ENCODE measurements at regions not wholly inside any gene's neighbourhood (a gene's known extent, or its start where the extent isn't known, plus 50 kb on each side); places are given as distances from the start of the nearest gene placed in this dataset.
"Not testable (repeated sequence)": the region's sequence is repeated elsewhere in the genome, so short reads cannot be mapped to it uniquely, and the experiment has no call there.

GRCh38 chr3:195669310-195669709, 51.5 kb upstream of the MUC20 start:
- not testable (repeated sequence) for H3K4me1 Mint-ChIP-seq, H3K27ac Mint-ChIP-seq, H3K27me3 Mint-ChIP-seq, H3K36me3 Mint-ChIP-seq, H3K4me3 Mint-ChIP-seq, H3K9me3 Mint-ChIP-seq
- DNase-seq: peak; percentile 31

- not testable (repeated sequence) for H3K4me3 Mint-ChIP-seq, H3K4me1 Mint-ChIP-seq, H3K36me3 Mint-ChIP-seq, H3K27me3 Mint-ChIP-seq, H3K27ac Mint-ChIP-seq, H3K9me3 Mint-ChIP-seq, DNase-seq
These were observed 52.5 kb upstream of the MUC20 start for GRCh38 chr3:195668131-195668766.

GRCh38 chr3:195665311-195665710, 55.5 kb upstream of the MUC20 start:
- not testable (repeated sequence) for H3K9me3 Mint-ChIP-seq, H3K4me3 Mint-ChIP-seq, H3K27ac Mint-ChIP-seq, DNase-seq, H3K36me3 Mint-ChIP-seq, H3K4me1 Mint-ChIP-seq, H3K27me3 Mint-ChIP-seq

DNA sequence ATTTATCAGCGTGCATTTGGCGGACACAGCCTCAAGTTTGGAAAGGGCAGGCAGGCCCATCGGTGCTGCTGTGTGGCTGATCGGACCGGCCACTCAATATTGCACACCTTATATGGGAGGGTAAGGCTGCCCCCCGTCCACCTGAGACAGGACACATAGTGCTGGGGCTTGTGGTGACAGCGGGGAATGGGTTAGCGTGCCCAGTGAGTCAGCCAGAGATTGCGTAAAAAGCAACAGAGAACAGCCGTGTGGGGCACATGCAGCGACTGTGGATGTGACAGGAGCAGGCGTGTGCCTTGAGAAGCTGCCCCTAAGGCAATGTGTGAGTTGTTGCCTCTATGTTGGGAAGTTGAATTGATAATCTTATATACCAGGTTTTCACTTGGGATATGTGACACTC, 56.6 kb upstream of the MUC20 start:
- not testable (repeated sequence) for H3K4me3 Mint-ChIP-seq, H3K27me3 Mint-ChIP-seq, H3K9me3 Mint-ChIP-seq, H3K27ac Mint-ChIP-seq, H3K4me1 Mint-ChIP-seq, H3K36me3 Mint-ChIP-seq, DNase-seq

DNA sequence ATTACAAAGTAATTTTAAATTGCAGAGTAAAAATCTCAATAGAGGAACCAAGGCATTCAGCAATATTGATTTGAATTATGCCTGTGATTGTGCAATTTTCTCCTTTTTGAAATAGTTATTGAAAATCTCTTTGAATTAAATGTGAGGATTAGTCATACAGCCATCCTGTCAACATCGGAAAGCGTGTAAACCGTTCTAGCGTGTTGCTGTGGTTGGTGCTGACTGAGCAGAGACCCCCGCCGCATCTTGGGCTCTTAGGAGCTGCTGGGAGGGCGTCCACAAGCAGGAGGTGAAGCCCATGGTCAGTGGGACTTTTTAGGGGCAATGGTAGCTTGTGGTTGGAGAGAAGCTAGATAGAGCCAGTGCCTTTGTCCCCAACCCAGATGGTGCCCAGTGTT, 61.6 kb upstream of the MUC20 start:
- not testable (repeated sequence) for H3K36me3 Mint-ChIP-seq, H3K4me3 Mint-ChIP-seq, H3K27me3 Mint-ChIP-seq, H3K4me1 Mint-ChIP-seq, H3K27ac Mint-ChIP-seq, DNase-seq, H3K9me3 Mint-ChIP-seq

DNA sequence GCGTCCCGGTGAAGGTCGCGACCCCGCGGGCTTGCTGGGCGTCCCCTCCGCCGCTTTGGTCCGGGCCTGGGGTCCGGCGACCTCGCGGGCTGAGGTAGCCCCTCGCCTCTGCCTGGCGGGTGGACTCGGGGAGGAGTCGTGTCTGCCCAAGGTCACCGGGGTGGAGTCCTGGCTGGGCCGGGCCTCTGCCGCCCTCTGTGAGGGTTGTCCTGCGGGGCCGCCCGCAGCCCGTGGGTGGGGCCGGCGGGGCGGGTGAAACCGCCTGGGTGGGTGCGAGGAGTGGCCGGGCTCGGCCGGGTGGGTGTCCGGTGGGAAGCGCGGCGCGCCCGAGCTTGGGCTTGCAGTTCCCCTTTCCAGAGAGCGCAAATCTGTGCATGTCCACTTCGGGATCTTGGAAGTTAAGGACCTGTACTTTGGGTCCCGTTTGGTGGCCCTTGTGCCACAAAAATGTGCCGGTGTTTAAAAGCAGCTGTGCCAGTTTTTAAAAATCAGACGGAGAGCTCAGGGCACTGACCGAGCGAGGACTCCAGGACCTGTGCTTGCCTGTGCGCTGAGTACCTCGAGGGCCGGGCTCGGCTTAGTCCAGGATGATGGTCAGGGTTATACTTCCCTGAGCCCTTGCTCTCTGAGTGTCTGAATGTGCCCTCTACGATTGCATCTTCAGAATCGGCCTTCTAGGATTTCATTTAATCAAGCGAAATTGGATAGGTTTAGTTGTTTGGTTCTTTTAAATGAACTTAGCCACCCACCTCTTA, 62.2 kb upstream of the MUC20 start:
- not testable (repeated sequence) for DNase-seq, H3K36me3 Mint-ChIP-seq, H3K27ac Mint-ChIP-seq, H3K9me3 Mint-ChIP-seq, H3K4me1 Mint-ChIP-seq, H3K4me3 Mint-ChIP-seq, H3K27me3 Mint-ChIP-seq

DNA sequence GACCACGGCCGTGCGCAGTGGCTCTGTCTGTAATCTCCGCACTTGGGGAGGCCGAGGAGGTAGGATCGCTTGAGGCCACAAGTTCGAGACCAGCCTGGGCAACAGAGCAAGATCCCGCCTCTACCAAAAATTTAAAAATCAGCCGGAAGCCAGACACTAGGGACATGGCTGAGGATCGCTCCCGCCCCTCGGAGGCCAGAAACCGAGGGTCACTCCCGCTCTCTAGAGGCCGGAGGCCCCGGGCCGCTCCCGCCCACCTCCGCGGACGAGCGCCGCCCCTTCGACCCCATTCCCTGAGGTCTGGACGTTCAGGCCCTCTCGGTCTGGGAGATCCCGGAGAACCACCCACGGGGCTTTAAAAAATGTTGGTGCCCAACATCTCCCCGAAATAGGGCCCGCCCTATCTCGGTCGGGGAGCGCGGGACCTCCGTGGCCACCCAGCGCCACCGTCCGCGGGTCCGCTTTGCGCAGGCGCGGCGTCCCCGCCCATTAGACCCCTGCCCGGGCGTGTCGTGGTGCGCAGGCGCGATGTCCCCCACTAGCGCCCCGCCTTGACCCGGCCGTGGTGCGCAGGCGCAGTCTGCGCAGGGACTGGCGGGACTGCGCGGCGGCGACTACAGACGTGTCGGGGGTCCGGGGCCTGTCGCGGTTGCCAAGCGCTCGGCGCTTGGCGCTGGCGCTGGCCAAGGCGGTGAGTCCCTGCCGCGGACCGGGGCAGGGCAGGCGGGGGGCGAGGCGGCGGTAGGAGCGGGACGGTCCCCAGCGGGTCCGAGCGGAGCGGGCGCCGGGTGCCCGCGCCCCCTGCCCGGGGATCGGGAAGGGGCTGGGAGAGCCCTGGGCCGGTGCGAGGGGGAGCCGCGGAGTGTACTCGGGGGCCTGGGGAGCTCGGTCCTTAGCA, 63.1 kb upstream of the MUC20 start:
- H3K36me3 Mint-ChIP-seq, H3K27me3 Mint-ChIP-seq, H3K9me3 Mint-ChIP-seq, H3K4me1 Mint-ChIP-seq: not testable (repeated sequence)
- Mint-ChIP-seq H3K27ac (peak overlapping the region; percentile 70), H3K4me3 (peak overlapping the region; percentile 79)
- peak; percentile 86 for DNase-seq

DNA sequence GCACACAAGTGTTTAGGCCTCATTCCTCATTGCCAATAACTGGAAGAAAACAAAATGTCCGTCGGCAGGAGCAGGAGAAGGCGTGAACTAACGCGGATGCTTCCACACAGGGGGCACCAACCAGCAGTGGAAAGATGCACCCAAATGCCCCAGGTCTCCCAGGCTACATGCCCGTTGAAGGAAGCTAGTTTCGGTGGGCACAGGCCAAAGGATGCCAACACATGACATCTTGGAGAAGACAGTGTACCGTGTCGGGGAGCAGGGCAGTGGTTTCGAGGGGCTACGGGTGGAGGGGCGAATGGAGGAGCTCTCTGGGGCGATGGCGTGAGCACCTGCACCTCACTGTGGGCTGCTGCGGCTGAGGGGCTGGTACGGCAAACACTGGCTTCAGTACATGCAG, 64.7 kb upstream of the MUC20 start:
- not testable (repeated sequence) for H3K27ac Mint-ChIP-seq, H3K36me3 Mint-ChIP-seq, H3K4me1 Mint-ChIP-seq, DNase-seq, H3K9me3 Mint-ChIP-seq, H3K27me3 Mint-ChIP-seq
- H3K4me3 Mint-ChIP-seq: peak overlapping the region; percentile 4

DNA sequence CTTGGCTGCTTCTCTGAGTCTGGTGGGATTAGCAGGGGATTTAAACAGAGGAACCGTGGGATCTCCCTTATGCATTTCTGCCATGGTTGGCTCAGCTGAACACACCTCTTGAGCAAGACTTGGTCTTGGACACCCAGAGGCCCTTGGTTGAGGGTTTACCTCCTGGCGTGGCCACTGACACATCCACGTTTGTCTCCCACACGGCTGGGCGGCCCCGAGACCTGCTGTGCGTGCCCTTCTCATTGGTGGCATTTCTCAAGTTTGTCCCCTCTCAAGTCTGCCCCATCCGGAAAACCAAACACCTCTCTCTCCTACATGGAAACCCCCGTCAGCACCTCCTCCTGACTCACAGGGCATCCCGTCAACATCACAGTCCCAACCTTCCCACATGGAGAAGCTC, 66.0 kb upstream of the MUC20 start:
- not testable (repeated sequence) for H3K4me3 Mint-ChIP-seq, H3K36me3 Mint-ChIP-seq, H3K9me3 Mint-ChIP-seq, H3K27ac Mint-ChIP-seq, DNase-seq, H3K4me1 Mint-ChIP-seq, H3K27me3 Mint-ChIP-seq

- DNase-seq, H3K4me1 Mint-ChIP-seq, H3K4me3 Mint-ChIP-seq, H3K9me3 Mint-ChIP-seq, H3K36me3 Mint-ChIP-seq, H3K27me3 Mint-ChIP-seq, H3K27ac Mint-ChIP-seq: not testable (repeated sequence)
These were observed 66.6 kb upstream of the MUC20 start for GRCh38 chr3:195654138-195654537.

DNA sequence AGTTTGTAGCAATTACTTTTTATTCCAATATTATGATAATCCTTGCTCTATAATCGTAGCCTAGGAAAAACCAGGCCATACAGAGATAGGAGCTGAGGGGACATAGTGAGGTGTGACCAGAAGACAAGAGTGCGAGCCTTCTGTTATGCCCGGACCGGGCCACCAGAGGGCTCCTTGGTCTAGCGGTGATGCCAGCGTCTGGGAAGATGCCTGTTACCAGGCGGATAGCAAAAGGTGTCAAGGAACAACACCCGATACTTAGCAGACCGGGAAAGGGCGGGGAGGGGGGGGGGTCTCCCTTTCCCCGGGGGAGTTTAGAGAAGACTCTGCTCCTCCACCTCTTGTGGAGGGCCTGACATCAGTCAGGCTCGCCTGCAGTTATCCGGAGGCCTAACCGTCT, 67.1 kb upstream of the MUC20 start:
- H3K36me3 Mint-ChIP-seq, DNase-seq, H3K9me3 Mint-ChIP-seq, H3K27me3 Mint-ChIP-seq, H3K4me3 Mint-ChIP-seq, H3K4me1 Mint-ChIP-seq, H3K27ac Mint-ChIP-seq: not testable (repeated sequence)

GRCh38 chr3:195647912-195648702, 64.4 kb upstream of the APOD start:
- not testable (repeated sequence) for DNase-seq, H3K27me3 Mint-ChIP-seq, H3K27ac Mint-ChIP-seq

DNA sequence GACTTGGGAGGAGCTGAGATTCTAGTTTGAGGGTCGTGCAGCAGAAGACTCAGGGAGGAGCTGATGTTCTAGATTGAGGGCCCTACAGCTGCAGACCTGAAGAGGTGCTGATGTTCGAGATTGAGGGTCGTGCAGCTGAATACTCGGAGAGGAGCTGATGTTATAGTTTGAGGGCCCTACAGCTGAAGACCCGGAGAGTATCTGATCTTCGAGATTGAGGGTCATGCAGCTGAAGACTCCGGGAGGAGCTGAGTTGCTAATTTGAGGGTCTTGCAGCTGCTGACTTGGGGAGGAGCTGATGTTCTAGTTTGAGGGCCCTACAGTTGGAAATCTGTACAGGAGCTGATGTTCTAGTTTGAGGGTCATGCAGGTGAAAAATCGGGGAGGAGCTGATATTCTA, 62.1 kb upstream of the APOD start:
- not testable (repeated sequence) for DNase-seq, H3K4me1 Mint-ChIP-seq, H3K27ac Mint-ChIP-seq, H3K36me3 Mint-ChIP-seq, H3K27me3 Mint-ChIP-seq, H3K4me3 Mint-ChIP-seq, H3K9me3 Mint-ChIP-seq

More at GRCh38 chr3:195647912-195648702, 64.4 kb upstream of the APOD start:
- H3K4me1 Mint-ChIP-seq, H3K9me3 Mint-ChIP-seq, H3K36me3 Mint-ChIP-seq, H3K4me3 Mint-ChIP-seq: not testable (repeated sequence)

DNA sequence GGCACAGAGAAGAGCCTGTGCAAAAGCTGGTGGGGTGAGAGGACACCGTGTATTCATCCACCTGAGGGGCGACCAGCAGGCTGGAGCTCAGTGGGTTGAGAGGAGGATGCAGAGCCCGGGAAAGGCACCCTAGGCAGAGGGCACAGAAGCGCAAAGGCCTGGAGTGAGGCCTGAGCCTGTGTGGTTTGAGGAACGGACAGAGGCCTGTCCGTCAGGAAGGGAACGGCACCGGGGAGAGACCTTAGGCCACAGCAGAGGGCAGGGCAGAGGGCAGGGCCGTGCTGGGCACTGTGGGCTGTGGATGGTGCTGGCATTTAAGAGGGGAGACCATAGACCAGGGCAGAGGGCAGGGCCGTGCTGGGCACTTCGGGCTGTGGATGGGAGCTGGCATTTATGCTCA, 59.5 kb upstream of the APOD start:
- H3K4me1 Mint-ChIP-seq, DNase-seq, H3K27me3 Mint-ChIP-seq, H3K36me3 Mint-ChIP-seq, H3K9me3 Mint-ChIP-seq, H3K4me3 Mint-ChIP-seq, H3K27ac Mint-ChIP-seq: not testable (repeated sequence)

DNA sequence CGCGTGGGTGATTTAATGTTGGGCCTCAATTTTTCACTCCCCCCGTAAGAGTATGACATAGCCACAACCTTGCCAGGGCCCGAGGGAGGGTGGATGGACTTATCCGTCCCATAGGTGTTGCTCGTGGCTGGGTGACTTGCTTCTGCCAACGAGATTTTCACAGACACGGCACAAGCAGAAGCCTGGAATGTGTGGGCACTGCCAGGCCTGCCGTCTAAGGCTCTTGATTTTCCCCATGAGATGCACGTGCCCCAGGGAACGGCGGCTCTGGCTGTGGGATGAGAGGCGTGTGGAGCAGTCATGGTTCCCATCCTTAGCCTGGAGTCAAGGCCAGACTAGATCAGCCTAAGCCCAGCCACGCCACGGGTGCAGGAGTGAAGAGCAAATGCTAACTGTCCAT, 58.6 kb upstream of the APOD start:
- not testable (repeated sequence) for H3K4me3 Mint-ChIP-seq, H3K36me3 Mint-ChIP-seq, H3K27ac Mint-ChIP-seq, H3K27me3 Mint-ChIP-seq, H3K4me1 Mint-ChIP-seq, H3K9me3 Mint-ChIP-seq, DNase-seq
